SK-N-SH (cell line): ENCODE measurements at regions not wholly inside any gene's neighbourhood (a gene's known extent, or its start where the extent isn't known, plus 50 kb on each side); places are given as distances from the start of the nearest gene placed in this dataset.
"Not testable (repeated sequence)": the region's sequence is repeated elsewhere in the genome, so short reads cannot be mapped to it uniquely, and the experiment has no call there.

Experiments used
- CTCF ChIA-PET: fragments of 300-600, 350-600 bp; formaldehyde crosslinking; extraction: SDS; loops from one replicate; lab custom pipeline; 2021; lab: Yijun Ruan, JAX
- POLR2A ChIA-PET: fragments of 350-600 bp; sonication (Branson Sonifier 250); formaldehyde crosslinking; extraction: SDS; loops from one replicate; lab custom pipeline; 2020; ENCODE audit warnings: antibody characterized with exemption, inconsistent platforms; lab: Yijun Ruan, JAX
- DNase-seq: peaks from one replicate; pipeline ENCODE4 v3.0.0; 2012
- H2AFZ ChIP-seq: fragments of 200-600 bp; sonication (generic); 2 replicates; pipeline ENCODE4 v1.8.1; 2016; ENCODE audit warnings: antibody characterized with exemption, mild to moderate bottlenecking, low read depth
- H3F3A ChIP-seq: fragments of 200-600 bp; sonication (generic); replicated peaks from 2 replicates; pipeline ENCODE3; 2016; ENCODE audit warnings: antibody characterized with exemption, mild to moderate bottlenecking; ENCODE audit not compliant: insufficient read depth
- H3K27ac ChIP-seq, 2 experiments: fragments of 200-500 bp in 1 of 2; fragments of 200-600 bp in 1 of 2; sonication (Bioruptor generic) in 1 of 2; sonication (generic), shearing (Covaris generic) in 1 of 2; 2 replicates each; pipeline versions ENCODE4 v1.5.1 to v1.6.1; 2014 to 2016; ENCODE audit warnings: low read depth in 2 of 2, inconsistent platforms in 1 of 2, low read length in 1 of 2, mild to moderate bottlenecking in 1 of 2, mixed read lengths in 1 of 2
- H3K27me3 ChIP-seq: fragments of 200-600 bp; sonication (generic), shearing (Covaris generic); 2 replicates; pipeline ENCODE4 v1.6.1; 2016; ENCODE audit warnings: mixed run types; ENCODE audit not compliant: insufficient read depth
- H3K36me3 ChIP-seq, 2 experiments: fragments of 200-500 bp in 1 of 2; fragments of 200-600 bp in 1 of 2; sonication (Bioruptor generic) in 1 of 2; sonication (generic) in 1 of 2; replicated peaks in 1 of 2; 2 replicates each; pipeline versions ENCODE3 to v1.5.1; 2014 to 2016; ENCODE audit warnings: low read length in 1 of 2, mild to moderate bottlenecking in 1 of 2; ENCODE audit not compliant: insufficient read depth in 2 of 2, control insufficient read depth in 1 of 2
- H3K4me1 ChIP-seq, 2 experiments: fragments of 200-500 bp in 1 of 2; fragments of 200-600 bp in 1 of 2; sonication (Bioruptor generic) in 1 of 2; sonication (generic), shearing (Covaris generic) in 1 of 2; 2 replicates each; pipeline versions ENCODE4 v1.5.1 to v1.6.1; 2014 to 2016; ENCODE audit warnings: low read depth in 1 of 2, low read length in 1 of 2, mixed run types in 1 of 2; ENCODE audit not compliant: insufficient read depth in 2 of 2, control insufficient read depth in 1 of 2
- H3K4me2 ChIP-seq: fragments of 200-600 bp; sonication (generic), shearing (Covaris generic); 2 replicates; pipeline ENCODE4 v1.6.1; 2017; ENCODE audit warnings: mixed run types
- H3K4me3 ChIP-seq, 2 experiments: fragments of 200-500 bp in 1 of 2; fragments of 200-600 bp in 1 of 2; sonication (Bioruptor generic) in 1 of 2; sonication (generic), shearing (Covaris generic) in 1 of 2; 2 replicates each; pipeline versions ENCODE4 v1.5.1 to v1.8.1; 2014 to 2016; ENCODE audit warnings: low read depth in 2 of 2, inconsistent platforms in 1 of 2, low read length in 1 of 2, mild to moderate bottlenecking in 1 of 2, mixed read lengths in 1 of 2, moderate library complexity in 1 of 2
- H3K79me2 ChIP-seq: fragments of 200-600 bp; sonication (generic); 2 replicates; pipeline ENCODE4 v1.8.1; 2017; ENCODE audit warnings: mild to moderate bottlenecking; ENCODE audit not compliant: insufficient read depth
- H3K9ac ChIP-seq: fragments of 200-600 bp; sonication (generic); 2 replicates; pipeline ENCODE4 v1.6.1; 2017; ENCODE audit warnings: mixed run types
- H3K9me2 ChIP-seq: fragments of 200-600 bp; sonication (generic); 2 replicates; pipeline ENCODE4 v1.6.1; 2017; ENCODE audit warnings: mixed run types
- H3K9me3 ChIP-seq: fragments of 200-600 bp; sonication (generic); 2 replicates; pipeline ENCODE4 v1.6.1; 2017; ENCODE audit warnings: mixed run types, mild to moderate bottlenecking, moderate library complexity
- H4K20me1 ChIP-seq: fragments of 200-600 bp; sonication (generic); 2 replicates; pipeline ENCODE4 v1.6.1; 2017; ENCODE audit warnings: mild to moderate bottlenecking, mixed run types; ENCODE audit not compliant: insufficient read depth
- EP300 ChIP-seq, 2 experiments: IDR thresholded peaks; 2 replicates each; pipeline versions ENCODE4 v1.4.0 to v1.6.1; 2012; ENCODE audit warnings: borderline replicate concordance in 1 of 2, low read depth in 1 of 2, low read length in 1 of 2
- EZH2phosphoT487 ChIP-seq: fragments of 200-600 bp; sonication (generic); IDR thresholded peaks from 2 replicates; pipeline ENCODE4 v1.6.1; 2017; ENCODE audit warnings: low read depth, mixed run types, mild to moderate bottlenecking, antibody characterized with exemption, moderate library complexity, borderline replicate concordance
- GABPA ChIP-seq: IDR thresholded peaks from 2 replicates; pipeline ENCODE4 v1.4.0; 2012; ENCODE audit warnings: low read depth, mild to moderate bottlenecking
- IRF3 ChIP-seq: fragments of 150-350 bp; IDR thresholded peaks from 2 replicates; pipeline ENCODE4 v1.6.1; 2016; ENCODE audit warnings: mild to moderate bottlenecking, low read depth, low read length
- JUND ChIP-seq: IDR thresholded peaks from 2 replicates; pipeline ENCODE4 v1.4.0; 2012
- MAX ChIP-seq: IDR thresholded peaks from 2 replicates; pipeline ENCODE4 v1.4.0; 2012; ENCODE audit warnings: low read depth
- MEF2A ChIP-seq: IDR thresholded peaks from 2 replicates; pipeline ENCODE4 v1.4.0; 2012; ENCODE audit warnings: low read depth, borderline replicate concordance
- NFIC ChIP-seq: IDR thresholded peaks from 2 replicates; pipeline ENCODE4 v1.4.0; 2012; ENCODE audit warnings: borderline replicate concordance
- REST ChIP-seq: IDR thresholded peaks from 2 replicates; pipeline ENCODE4 v1.6.1; 2012; ENCODE audit warnings: mild to moderate bottlenecking, low read depth, low read length, moderate library complexity
- SMC3 ChIP-seq: IDR thresholded peaks from 2 replicates; pipeline ENCODE4 v1.6.1; 2012; ENCODE audit warnings: low read depth, low read length, improper control_type of control experiment
- TAF1 ChIP-seq: IDR thresholded peaks from 2 replicates; pipeline ENCODE4 v1.6.1; 2012; ENCODE audit warnings: low read depth, mild to moderate bottlenecking, low read length, moderate library complexity, borderline replicate concordance
- TCF12 ChIP-seq: IDR thresholded peaks from 2 replicates; pipeline ENCODE4 v1.4.0; 2012
- TEAD4 ChIP-seq: IDR thresholded peaks from 2 replicates; pipeline ENCODE4 v1.4.0; 2012; ENCODE audit warnings: mild to moderate bottlenecking, borderline replicate concordance; ENCODE audit not compliant: insufficient read depth
- USF2 ChIP-seq: fragments of 150-350 bp; IDR thresholded peaks from 2 replicates; pipeline ENCODE4 v1.6.1; 2017; ENCODE audit warnings: antibody characterized with exemption, low read length, low read depth, borderline replicate concordance
- WGBS: methylation state at CpG from one replicate; pipeline ENCODE4 v1.1.6; 2017; ENCODE audit warnings: low lambda C conversion rate; 5-methylcytosine and 5-hydroxymethylcytosine counted together

GRCh38 chrX:77127571-77127970, 319.6 kb upstream of the FGF16 start:
- H4K20me1 ChIP-seq, H3K4me2 ChIP-seq, H3K79me2 ChIP-seq, H3K9me3 ChIP-seq, H3K4me3 ChIP-seq, H3K4me1 ChIP-seq, H2AFZ ChIP-seq, H3K9ac ChIP-seq, H3K27me3 ChIP-seq, CTCF ChIA-PET, POLR2A ChIA-PET, DNase-seq, H3K36me3 ChIP-seq, H3K27ac ChIP-seq, H3K9me2 ChIP-seq, H3F3A ChIP-seq: not testable (repeated sequence)
- WGBS: 4% methylated on average over 2 of the region's 2 CpGs

GRCh38 chrX:77143907-77144306, 303.3 kb upstream of the FGF16 start:
- no peak overlapping the region for H2AFZ ChIP-seq
- no peaks in the 10 kb centered on the region for H3F3A ChIP-seq
- H3K4me2 ChIP-seq: no peak overlapping the region
- no peaks in the 10 kb centered on the region for H3K36me3 ChIP-seq
- no peaks in the 10 kb centered on the region for H3K9me3 ChIP-seq
- no peaks in the 10 kb centered on the region for H3K79me2 ChIP-seq
- H3K9me2 ChIP-seq: no peaks in the 10 kb centered on the region
- DNase-seq: no peak
- ChIA-PET CTCF (no interaction called here), POLR2A (no interaction called here)
- no peak overlapping the region for H3K4me3 ChIP-seq
- TF ChIP-seq REST (no peak), MEF2A (no peak), MAX (no peak), EZH2phosphoT487 (no peak), EP300 (IDR thresholded peaks at IDR 0.05; ENCODE audit: borderline replicate concordance in 1 of 2, low read depth in 1 of 2, low read length in 1 of 2) (no peak), NFIC (no peak), TEAD4 (no peak), JUND (no peak)
- no peaks in the 10 kb centered on the region for H4K20me1 ChIP-seq
- WGBS: 5% methylated on average over 7 of the region's 7 CpGs
- no peaks in the 10 kb centered on the region for H3K27me3 ChIP-seq
- H3K27ac ChIP-seq: no peak overlapping the region
- H3K9ac ChIP-seq: no peak overlapping the region
- no peaks in the 10 kb centered on the region for H3K4me1 ChIP-seq

GRCh38 chrX:77160301-77160700, 286.9 kb upstream of the FGF16 start:
- CTCF ChIA-PET: interaction anchor here (0.9 kb wide), 1 partner anchor 11 kb away, joined by 3 read pairs; no protein-coding TSS in a partner anchor
- 0% methylated on average over 1 of the region's 2 CpGs for WGBS
- no peaks in the 10 kb centered on the region for H3K4me1 ChIP-seq
- TF ChIP-seq SMC3 (no peak; the same call in 1 of the 2 replicates), TCF12 (no peak), MAX (no peak), GABPA (no peak), IRF3 (no peak), USF2 (no peak), TAF1 (no peak), EZH2phosphoT487 (no peak), NFIC (no peak)

More at GRCh38 chrX:77160301-77160700, 286.9 kb upstream of the FGF16 start:
- no peaks in the 10 kb centered on the region for H4K20me1 ChIP-seq
- POLR2A ChIA-PET: no interaction called here
- no peak overlapping the region for H3K9ac ChIP-seq
- no peak for DNase-seq
- H3K9me2 ChIP-seq: no peaks in the 10 kb centered on the region
- H3K4me2 ChIP-seq: no peak overlapping the region
- H3F3A ChIP-seq: no peaks in the 10 kb centered on the region
- H2AFZ ChIP-seq: no peak overlapping the region
- no peaks in the 10 kb centered on the region for H3K9me3 ChIP-seq
- no peaks in the 10 kb centered on the region for H3K27me3 ChIP-seq
- no peaks in the 10 kb centered on the region for H3K79me2 ChIP-seq
- no peak overlapping the region for H3K27ac ChIP-seq
- no peaks in the 10 kb centered on the region for H3K36me3 ChIP-seq
- H3K4me3 ChIP-seq: no peak overlapping the region
